CD14-positive monocyte (primary cell): ENCODE measurements at regions not wholly inside any gene's neighbourhood (a gene's known extent, or its start where the extent isn't known, plus 50 kb on each side); places are given as distances from the start of the nearest gene placed in this dataset.

Experiments
- DNase-seq, 3 donors: peaks; one replicate each; pipeline ENCODE4 v3.0.0-alpha.2; 2011 to 2022
- H2AFZ ChIP-seq: 2 replicates; pipeline ENCODE4 v1.6.0; 2012; ENCODE audit warnings: mild to moderate bottlenecking, low read depth, low read length, inconsistent platforms; ENCODE audit not compliant: insufficient read depth, poor library complexity, severe bottlenecking
- H3K27ac ChIP-seq, 2 donors: 1 replicate in 1 of 2; 2 replicates in 1 of 2; pipeline ENCODE4 v1.5.1; 2012 to 2013; ENCODE audit warnings: low read length in 2 of 2, control low read depth in 1 of 2, inconsistent platforms in 1 of 2, low read depth in 1 of 2, mild to moderate bottlenecking in 1 of 2
- H3K27me3 ChIP-seq, 2 donors: one replicate each; pipeline versions ENCODE4 v1.6.0 to v1.6.1; 2011 to 2013; ENCODE audit warnings: low read length in 2 of 2; ENCODE audit not compliant: control insufficient read depth in 2 of 2, insufficient read depth in 2 of 2
- H3K36me3 ChIP-seq, 2 donors: replicated peaks in 1 of 2; 1 replicate in 1 of 2; 2 replicates in 1 of 2; pipeline versions ENCODE4 v1.5.1 to v1.6.1; 2012 to 2013; ENCODE audit warnings: low read length in 2 of 2, control low read depth in 1 of 2, inconsistent platforms in 1 of 2, mild to moderate bottlenecking in 1 of 2; ENCODE audit not compliant: insufficient read depth in 2 of 2, control insufficient read depth in 1 of 2
- H3K4me1 ChIP-seq, 2 donors: 1 replicate in 1 of 2; 2 replicates in 1 of 2; pipeline versions ENCODE4 v1.5.1 to v1.6.1; 2012 to 2013; ENCODE audit warnings: low read length in 2 of 2, control low read depth in 1 of 2, inconsistent platforms in 1 of 2, mild to moderate bottlenecking in 1 of 2, moderate library complexity in 1 of 2; ENCODE audit not compliant: insufficient read depth in 2 of 2, control insufficient read depth in 1 of 2
- H3K4me2 ChIP-seq: replicated peaks from 2 replicates; pipeline ENCODE3; 2012; ENCODE audit warnings: low read length, moderate library complexity, mild to moderate bottlenecking; ENCODE audit not compliant: poor library complexity, severe bottlenecking; ENCODE audit errors: extremely low read depth
- H3K4me3 ChIP-seq, 3 experiments: fragments of 200-600 bp in 1 of 3; sonication (generic) in 1 of 3; replicated peaks in 1 of 3; 1 replicate in 2 of 3; 2 replicates in 1 of 3; pipeline ENCODE4 v1.5.1; 2011 to 2013; ENCODE audit warnings: low read length in 3 of 3, mild to moderate bottlenecking in 3 of 3, control low read depth in 2 of 3, low read depth in 2 of 3, inconsistent platforms in 1 of 3, moderate library complexity in 1 of 3
- H3K79me2 ChIP-seq: 2 replicates; pipeline ENCODE4 v1.6.0; 2012; ENCODE audit warnings: mild to moderate bottlenecking, control low read depth, inconsistent platforms, low read length, moderate library complexity; ENCODE audit not compliant: insufficient read depth
- H3K9ac ChIP-seq: 2 replicates; pipeline ENCODE4 v1.6.0; 2017; ENCODE audit warnings: low read length, mild to moderate bottlenecking; ENCODE audit not compliant: insufficient read depth, poor library complexity, severe bottlenecking
- H3K9me3 ChIP-seq, 2 donors: replicated peaks in 1 of 2; 1 replicate in 1 of 2; 2 replicates in 1 of 2; pipeline versions ENCODE4 v1.5.1 to v1.6.1; 2012 to 2013; ENCODE audit warnings: low read length in 2 of 2, control low read depth in 1 of 2; ENCODE audit not compliant: control insufficient read depth in 1 of 2, insufficient read depth in 1 of 2
- H4K20me1 ChIP-seq: 2 replicates; pipeline ENCODE4 v1.6.0; 2012; ENCODE audit warnings: mild to moderate bottlenecking, low read length, control low read depth, moderate library complexity; ENCODE audit not compliant: insufficient read depth
- H3K27ac Mint-ChIP-seq, 7 donors: one replicate each; pipeline ENCODE4 v1.8.0; 2020; ENCODE audit warnings: mild to moderate bottlenecking in 7 of 7, mixed read lengths in 7 of 7, moderate library complexity in 6 of 7, inconsistent platforms in 2 of 7
- H3K27me3 Mint-ChIP-seq, 3 donors: one replicate each; pipeline ENCODE4 v1.8.0; 2021 to 2022; ENCODE audit warnings: low read depth in 3 of 3, mild to moderate bottlenecking in 3 of 3, mixed read lengths in 3 of 3, moderate library complexity in 3 of 3, inconsistent platforms in 1 of 3
- H3K36me3 Mint-ChIP-seq, 2 donors: one replicate each; pipeline ENCODE4 v1.8.0; 2020; ENCODE audit warnings: mixed read lengths in 2 of 2, inconsistent platforms in 1 of 2, mild to moderate bottlenecking in 1 of 2
- H3K4me1 Mint-ChIP-seq: one replicate; pipeline ENCODE4 v1.8.0; 2020; ENCODE audit warnings: mild to moderate bottlenecking, mixed read lengths
- H3K4me3 Mint-ChIP-seq, 2 donors: one replicate each; pipeline ENCODE4 v1.8.0; 2020; ENCODE audit warnings: mild to moderate bottlenecking in 2 of 2, mixed read lengths in 2 of 2, moderate library complexity in 1 of 2
- H3K9me3 Mint-ChIP-seq, 7 donors: one replicate each; pipeline ENCODE4 v1.8.0; 2020 to 2022; ENCODE audit warnings: mixed read lengths in 7 of 7, mild to moderate bottlenecking in 6 of 7, moderate library complexity in 6 of 7, inconsistent platforms in 2 of 7
- CTCF ChIP-seq: fragments of 200-600 bp; IDR thresholded peaks from one replicate; pipeline ENCODE4 v1.8.0; 2022; ENCODE audit warnings: antibody characterized with exemption, mild to moderate bottlenecking
- WGBS: methylation state at CpG from one replicate; pipeline ENCODE4 v1.1.5; 2013; ENCODE audit warnings: missing lambda C conversion rate; ENCODE audit not compliant: insufficient coverage; 5-methylcytosine and 5-hydroxymethylcytosine counted together
- intact Hi-C, 2 donors: fragments of 100-400 bp; cut with micrococcal nuclease; formaldehyde crosslinking; loops; one replicate each; pipeline versions ENCODE4 v1.15.0 to v1.15.1; 2023

GRCh38 chr6:22418714-22419113 lies 121.9 kb upstream of the PRL start:
- DNase-seq = no peak
- Mint-ChIP-seq H3K9me3 (peaks cover 0 to 27% (median 15%) of the 10 kb centered on the region in 7 donors), H3K27ac (no peak overlapping the region), H3K27me3 (no peaks in the 10 kb centered on the region), H3K4me3 (no peak overlapping the region), H3K36me3 (no peaks in the 10 kb centered on the region), H3K4me1 (peaks cover 8% of the 10 kb centered on the region)
- Histone ChIP-seq H3K4me3 (no peak overlapping the region), H3K4me1 (peaks cover 3 to 5% of the 10 kb centered on the region in 2 donors), H3K9me3 (no peaks in the 10 kb centered on the region), H3K27ac (no peak overlapping the region), H3K36me3 (no peaks in the 10 kb centered on the region), H2AFZ (no peak overlapping the region), H3K27me3 (no peaks in the 10 kb centered on the region), H4K20me1 (no peaks in the 10 kb centered on the region), H3K79me2 (no peaks in the 10 kb centered on the region), H3K9ac (no peak overlapping the region), H3K4me2 (no peak overlapping the region)
- intact Hi-C loops = no loop called here
- TF ChIP-seq CTCF = no peak
- whole genome bisulfite sequencing = no CpG with 5 or more reads among the region's 1 CpG

DNA sequence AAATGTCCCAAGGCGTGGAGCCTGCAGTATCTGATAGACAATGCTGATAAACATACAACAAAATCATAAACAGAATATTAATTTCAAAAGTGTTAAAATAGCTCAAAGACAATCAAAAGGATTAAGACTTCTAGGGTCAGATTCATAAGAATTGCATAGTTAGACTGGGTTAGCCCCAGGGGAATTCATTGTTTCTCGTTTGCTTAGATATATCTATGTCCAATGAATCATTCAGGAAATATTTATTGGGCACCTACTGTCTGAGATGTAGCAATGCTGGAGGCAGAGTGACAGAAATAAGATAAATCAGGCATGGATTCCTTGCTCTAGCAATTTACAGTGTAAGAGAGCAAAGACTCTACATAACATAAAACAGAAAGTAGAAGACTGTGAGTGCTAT lies 124.4 kb upstream of the PRL start:
- Histone ChIP-seq H3K36me3 (no peaks in the 10 kb centered on the region), H2AFZ (no peak overlapping the region), H3K9me3 (no peaks in the 10 kb centered on the region), H3K27me3 (no peaks in the 10 kb centered on the region), H3K4me3 (no peak overlapping the region), H4K20me1 (no peaks in the 10 kb centered on the region), H3K9ac (no peak overlapping the region), H3K27ac (no peak overlapping the region), H3K4me1 (no peaks in the 10 kb centered on the region), H3K4me2 (no peak overlapping the region), H3K79me2 (no peaks in the 10 kb centered on the region)
- intact Hi-C loops = no loop called here
- Mint-ChIP-seq H3K4me1 (no peaks in the 10 kb centered on the region), H3K9me3 (peaks cover 2 to 27% (median 15%) of the 10 kb centered on the region in 7 donors), H3K4me3 (no peak overlapping the region), H3K36me3 (no peaks in the 10 kb centered on the region), H3K27ac (no peak overlapping the region), H3K27me3 (peaks cover 0 to 1% (median 0%) of the 10 kb centered on the region in 3 donors)
- no CpG with 5 or more reads among the region's 2 CpGs for WGBS
- no peak for TF ChIP-seq CTCF
- no peak for DNase-seq
